22Rv1 (cell line): ENCODE measurements at regions not wholly inside any gene's neighbourhood (a gene's known extent, or its start where the extent isn't known, plus 50 kb on each side); places are given as distances from the start of the nearest gene placed in this dataset.

Experiments
- ZFX ChIP-seq: fragments of 450-650 bp; IDR thresholded peaks from 2 replicates; pipeline ENCODE4 v1.6.1; 2017; ENCODE audit warnings: antibody characterized with exemption, borderline replicate concordance
- TF ChIP-seq, protein P1 (sequence below): fragments of 450-650 bp; IDR thresholded peaks from 2 replicates; pipeline ENCODE4 v1.5.1; 2017; ENCODE audit warnings: mild to moderate bottlenecking

DNA sequence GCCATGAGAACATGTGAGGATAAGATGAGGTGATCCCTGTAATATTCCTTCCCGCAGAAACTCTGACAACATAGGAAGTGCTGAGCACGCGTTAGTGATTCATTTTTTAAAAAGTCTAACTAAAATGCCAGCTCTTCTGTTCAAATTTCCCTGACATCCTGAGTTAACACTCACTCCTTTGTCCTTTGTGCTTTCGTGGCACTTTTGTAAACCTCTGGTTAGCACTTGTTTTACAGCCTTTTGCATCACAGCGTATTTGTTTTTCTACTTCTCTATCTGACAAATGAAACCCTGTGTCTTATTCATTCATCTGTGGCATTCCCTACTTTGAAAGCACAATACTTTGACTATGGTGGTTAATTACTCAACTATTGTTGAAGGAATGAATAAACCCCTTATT is 313.6 kb downstream of the NUAK1 start:
- TF ChIP-seq, protein P1, sequence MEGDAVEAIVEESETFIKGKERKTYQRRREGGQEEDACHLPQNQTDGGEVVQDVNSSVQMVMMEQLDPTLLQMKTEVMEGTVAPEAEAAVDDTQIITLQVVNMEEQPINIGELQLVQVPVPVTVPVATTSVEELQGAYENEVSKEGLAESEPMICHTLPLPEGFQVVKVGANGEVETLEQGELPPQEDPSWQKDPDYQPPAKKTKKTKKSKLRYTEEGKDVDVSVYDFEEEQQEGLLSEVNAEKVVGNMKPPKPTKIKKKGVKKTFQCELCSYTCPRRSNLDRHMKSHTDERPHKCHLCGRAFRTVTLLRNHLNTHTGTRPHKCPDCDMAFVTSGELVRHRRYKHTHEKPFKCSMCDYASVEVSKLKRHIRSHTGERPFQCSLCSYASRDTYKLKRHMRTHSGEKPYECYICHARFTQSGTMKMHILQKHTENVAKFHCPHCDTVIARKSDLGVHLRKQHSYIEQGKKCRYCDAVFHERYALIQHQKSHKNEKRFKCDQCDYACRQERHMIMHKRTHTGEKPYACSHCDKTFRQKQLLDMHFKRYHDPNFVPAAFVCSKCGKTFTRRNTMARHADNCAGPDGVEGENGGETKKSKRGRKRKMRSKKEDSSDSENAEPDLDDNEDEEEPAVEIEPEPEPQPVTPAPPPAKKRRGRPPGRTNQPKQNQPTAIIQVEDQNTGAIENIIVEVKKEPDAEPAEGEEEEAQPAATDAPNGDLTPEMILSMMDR, result no peak
- TF ChIP-seq ZFX, result no peak
